ENCODE measurements at regions not wholly inside any gene's neighbourhood (a gene's known extent, or its start where the extent isn't known, plus 50 kb on each side); places are given as distances from the start of the nearest gene placed in this dataset.

- no peak for DNase-seq
- WGBS, 2 donors, result 94 to 95% methylated on average over 4 of the region's 4 CpGs
- ATAC-seq (ENCODE audit: insufficient read depth, low FRiP score), result no peak
Observed at GRCh38 chr16:52785653-52786052, 238.7 kb upstream of the TOX3 start.

GRCh38 chr16:52783616-52784015, 236.7 kb upstream of the TOX3 start:
- no peak for TF ChIP-seq CTCF (IDR thresholded peaks at IDR 0.05; ENCODE audit: control extremely low read depth, extremely low read depth)
- ATAC-seq (ENCODE audit: insufficient read depth, low FRiP score) (no peak), DNase-seq (peak in 2 of 3 donors; percentile 11 to 39)
- no peaks in the 10 kb centered on the region for H3K36me3 ChIP-seq (ENCODE audit: control insufficient read depth in 4 of 4, insufficient read depth in 4 of 4, low read length in 4 of 4)
- no peak overlapping the region for H3K4me3 ChIP-seq
- H3K9me3 ChIP-seq (ENCODE audit: control insufficient read depth in 4 of 4, insufficient read depth in 3 of 4, low read length in 3 of 4), result no peaks in the 10 kb centered on the region
- no peak overlapping the region for H3K9ac ChIP-seq (ENCODE audit: insufficient read depth in 1 of 2, low read length in 2 of 2)
- H3K27ac ChIP-seq (ENCODE audit: low read depth in 1 of 2, low read length in 1 of 2), result no peak overlapping the region
- no peaks in the 10 kb centered on the region for H3K27me3 ChIP-seq (ENCODE audit: control insufficient read depth in 3 of 3, insufficient read depth in 3 of 3, low read length in 2 of 3)
- H3K4me1 ChIP-seq (ENCODE audit: control insufficient read depth in 5 of 5, insufficient read depth in 5 of 5, low read length in 5 of 5), result peaks cover 0 to 3% (median 0%) of the 10 kb centered on the region in 5 donors

More at GRCh38 chr16:52785653-52786052, 238.7 kb upstream of the TOX3 start:
- no peak overlapping the region for H3K9ac ChIP-seq (ENCODE audit: insufficient read depth in 1 of 2, low read length in 2 of 2)
- no peaks in the 10 kb centered on the region for H3K27me3 ChIP-seq (ENCODE audit: control insufficient read depth in 3 of 3, insufficient read depth in 3 of 3, low read length in 2 of 3)
- no peak for TF ChIP-seq CTCF (IDR thresholded peaks at IDR 0.05; ENCODE audit: control extremely low read depth, extremely low read depth)
- H3K36me3 ChIP-seq (ENCODE audit: control insufficient read depth in 4 of 4, insufficient read depth in 4 of 4, low read length in 4 of 4), result no peaks in the 10 kb centered on the region
- peaks cover 0 to 3% (median 0%) of the 10 kb centered on the region in 5 donors for H3K4me1 ChIP-seq (ENCODE audit: control insufficient read depth in 5 of 5, insufficient read depth in 5 of 5, low read length in 5 of 5)
- no peak overlapping the region for H3K4me3 ChIP-seq
- no peaks in the 10 kb centered on the region for H3K9me3 ChIP-seq (ENCODE audit: control insufficient read depth in 4 of 4, insufficient read depth in 3 of 4, low read length in 3 of 4)
- H3K27ac ChIP-seq (ENCODE audit: low read depth in 1 of 2, low read length in 1 of 2), result no peak overlapping the region

- no peaks in the 10 kb centered on the region for H3K27me3 ChIP-seq (ENCODE audit: control insufficient read depth in 3 of 3, insufficient read depth in 3 of 3, low read length in 2 of 3)
- no peaks in the 10 kb centered on the region for H3K36me3 ChIP-seq (ENCODE audit: control insufficient read depth in 4 of 4, insufficient read depth in 4 of 4, low read length in 4 of 4)
- H3K9me3 ChIP-seq (ENCODE audit: control insufficient read depth in 4 of 4, insufficient read depth in 3 of 4, low read length in 3 of 4), result no peaks in the 10 kb centered on the region
- H3K9ac ChIP-seq (ENCODE audit: insufficient read depth in 1 of 2, low read length in 2 of 2), result no peak overlapping the region
- DNase-seq (no peak), ATAC-seq (ENCODE audit: insufficient read depth, low FRiP score) (no peak)
- no peak overlapping the region for H3K4me3 ChIP-seq
- 60 to 64% methylated on average over 11 of the region's 11 CpGs for WGBS, 2 donors
- TF ChIP-seq CTCF (IDR thresholded peaks at IDR 0.05; ENCODE audit: control extremely low read depth, extremely low read depth), result no peak
- no peak overlapping the region for H3K27ac ChIP-seq (ENCODE audit: low read depth in 1 of 2, low read length in 1 of 2)
- H3K4me1 ChIP-seq (ENCODE audit: control insufficient read depth in 5 of 5, insufficient read depth in 5 of 5, low read length in 5 of 5), result peaks cover 0 to 1% (median 0%) of the 10 kb centered on the region in 5 donors
Observed at GRCh38 chr16:52781005-52781630, 234.2 kb upstream of the TOX3 start.

- no peak overlapping the region for H3K27ac ChIP-seq (ENCODE audit: low read depth in 1 of 2, low read length in 1 of 2)
- H3K36me3 ChIP-seq (ENCODE audit: control insufficient read depth in 4 of 4, insufficient read depth in 4 of 4, low read length in 4 of 4), result no peaks in the 10 kb centered on the region
- H3K9me3 ChIP-seq (ENCODE audit: control insufficient read depth in 4 of 4, insufficient read depth in 3 of 4, low read length in 3 of 4), result no peaks in the 10 kb centered on the region
- DNase-seq (no peak), ATAC-seq (ENCODE audit: insufficient read depth, low FRiP score) (no peak)
- H3K27me3 ChIP-seq (ENCODE audit: control insufficient read depth in 3 of 3, insufficient read depth in 3 of 3, low read length in 2 of 3), result no peaks in the 10 kb centered on the region
- 77 to 100% methylated on average over 1 of the region's 1 CpG for WGBS, 2 donors
- no peak for TF ChIP-seq CTCF (IDR thresholded peaks at IDR 0.05; ENCODE audit: control extremely low read depth, extremely low read depth)
- no peak overlapping the region for H3K4me3 ChIP-seq
- H3K9ac ChIP-seq (ENCODE audit: insufficient read depth in 1 of 2, low read length in 2 of 2), result no peak overlapping the region
- H3K4me1 ChIP-seq (ENCODE audit: control insufficient read depth in 5 of 5, insufficient read depth in 5 of 5, low read length in 5 of 5), result no peaks in the 10 kb centered on the region
Observed at GRCh38 chr16:52773026-52773425, 226.1 kb upstream of the TOX3 start.
